ENCODE measurements at regions not wholly inside any gene's neighbourhood (a gene's known extent, or its start where the extent isn't known, plus 50 kb on each side); places are given as distances from the start of the nearest gene placed in this dataset.

GRCh38 chr10:57661206-57661605, 606.5 kb downstream of the IPMK start:
- no peaks in the 10 kb centered on the region for H3K79me2 ChIP-seq (replicated peaks; ENCODE audit: insufficient read depth)
- no peaks in the 10 kb centered on the region for H3F3A ChIP-seq (replicated peaks; ENCODE audit: low read depth)
- H3K4me2 ChIP-seq = no peak overlapping the region
- H3K27me3 Mint-ChIP-seq (ENCODE audit: insufficient read depth, low read depth, poor library complexity) = no peaks in the 10 kb centered on the region
- no peaks in the 10 kb centered on the region for H3K36me3 ChIP-seq (ENCODE audit: insufficient read depth)
- H3K27me3 ChIP-seq (ENCODE audit: insufficient read depth) = no peaks in the 10 kb centered on the region
- no peaks in the 10 kb centered on the region for H3K9me2 ChIP-seq (ENCODE audit: insufficient read depth)
- no peaks in the 10 kb centered on the region for H3K36me3 Mint-ChIP-seq (ENCODE audit: low read depth)
- no peak for TF ChIP-seq NANOG (IDR thresholded peaks at IDR 0.05; ENCODE audit: borderline replicate concordance)
- no peak for TF ChIP-seq ZNF462 (CRISPR knock-in tag; IDR thresholded peaks at IDR 0.05)
- no peak for TF ChIP-seq JUNB (IDR thresholded peaks at IDR 0.05; ENCODE audit: unreplicated experiment)
- TF ChIP-seq ZNF331 (CRISPR knock-in tag; IDR thresholded peaks at IDR 0.05; ENCODE audit: low read depth) = no peak
- TF ChIP-seq ETS1 (IDR thresholded peaks at IDR 0.05) = no peak
- TF ChIP-seq EZH2phosphoT487 (IDR thresholded peaks at IDR 0.05; ENCODE audit: unreplicated experiment) = no peak
- no peak for TF ChIP-seq STAT1 (IDR thresholded peaks at IDR 0.05; ENCODE audit: unreplicated experiment)
- TF ChIP-seq POLR2AphosphoS5 (IDR thresholded peaks at IDR 0.05; ENCODE audit: low read depth) = no peak
- TF ChIP-seq CTCF (conservative IDR thresholded peaks at IDR 0.05; ENCODE audit: low read depth in 2 of 2) = no peak
- no peak for TF ChIP-seq CREB1 (CRISPR knock-in tag; IDR thresholded peaks at IDR 0.05; ENCODE audit: low read depth)
- no peak for TF ChIP-seq EZH2 (IDR thresholded peaks at IDR 0.05; ENCODE audit: low read depth, unreplicated experiment)
- TF ChIP-seq ZNF114 (CRISPR knock-in tag; IDR thresholded peaks at IDR 0.05) = no peak
- no peak for TF ChIP-seq REST (IDR thresholded peaks at IDR 0.05; ENCODE audit: unreplicated experiment)
- DNase-seq (ENCODE audit: low spot score) (no peak), ATAC-seq (no peak)
- no peak overlapping the region for H3K27ac Mint-ChIP-seq
- no peak overlapping the region for H3K4me3 Mint-ChIP-seq
- 0 out of 2 replicates have a peak overlapping the region, but pooled peaks have one; percentile 11 for H2AFZ ChIP-seq
- no peak overlapping the region for H3K4me3 ChIP-seq
- H3K9me3 Mint-ChIP-seq = no peaks in the 10 kb centered on the region
- no peaks in the 10 kb centered on the region for H4K20me1 ChIP-seq (replicated peaks; ENCODE audit: insufficient read depth)
- no peaks in the 10 kb centered on the region for H3K4me1 ChIP-seq (ENCODE audit: insufficient read depth)
- no peaks in the 10 kb centered on the region; the same call in 2 of the 3 replicates for H3K4me1 Mint-ChIP-seq
- no peak overlapping the region for H3K27ac ChIP-seq (ENCODE audit: low read depth)
